ENCODE measurements at regions not wholly inside any gene's neighbourhood (a gene's known extent, or its start where the extent isn't known, plus 50 kb on each side); places are given as distances from the start of the nearest gene placed in this dataset.

GRCh38 chr20:50434321-50434652 lies 75.9 kb upstream of the PTPN1 start:
- TF ChIP-seq CTCF (IDR thresholded peaks at IDR 0.05) = no peak
- TF ChIP-seq POLR2A (IDR thresholded peaks at IDR 0.05) = no peak

All from right lobe of liver (tissue), 4 donors.